Panc1 (cell line): ENCODE measurements at regions not wholly inside any gene's neighbourhood (a gene's known extent, or its start where the extent isn't known, plus 50 kb on each side); places are given as distances from the start of the nearest gene placed in this dataset.

Source experiments
- POLR2AphosphoS5 ChIP-seq: IDR thresholded peaks from 2 replicates; pipeline ENCODE4 v1.6.1; 2012; ENCODE audit warnings: mild to moderate bottlenecking, low read depth, low read length, moderate library complexity
- TF ChIP-seq, protein P1 (sequence below): fragments of 450-650 bp; IDR thresholded peaks from 2 replicates; pipeline ENCODE4 v1.5.1; 2017; ENCODE audit warnings: mild to moderate bottlenecking
- TF ChIP-seq, protein P2 (sequence below), 2 experiments: IDR thresholded peaks; 2 replicates each; pipeline ENCODE4 v1.6.1; 2011 to 2012; ENCODE audit warnings: low read depth in 2 of 2, control low read depth in 1 of 2, low read length in 1 of 2, mild to moderate bottlenecking in 1 of 2, moderate library complexity in 1 of 2; ENCODE audit not compliant: insufficient read depth in 1 of 2

DNA sequence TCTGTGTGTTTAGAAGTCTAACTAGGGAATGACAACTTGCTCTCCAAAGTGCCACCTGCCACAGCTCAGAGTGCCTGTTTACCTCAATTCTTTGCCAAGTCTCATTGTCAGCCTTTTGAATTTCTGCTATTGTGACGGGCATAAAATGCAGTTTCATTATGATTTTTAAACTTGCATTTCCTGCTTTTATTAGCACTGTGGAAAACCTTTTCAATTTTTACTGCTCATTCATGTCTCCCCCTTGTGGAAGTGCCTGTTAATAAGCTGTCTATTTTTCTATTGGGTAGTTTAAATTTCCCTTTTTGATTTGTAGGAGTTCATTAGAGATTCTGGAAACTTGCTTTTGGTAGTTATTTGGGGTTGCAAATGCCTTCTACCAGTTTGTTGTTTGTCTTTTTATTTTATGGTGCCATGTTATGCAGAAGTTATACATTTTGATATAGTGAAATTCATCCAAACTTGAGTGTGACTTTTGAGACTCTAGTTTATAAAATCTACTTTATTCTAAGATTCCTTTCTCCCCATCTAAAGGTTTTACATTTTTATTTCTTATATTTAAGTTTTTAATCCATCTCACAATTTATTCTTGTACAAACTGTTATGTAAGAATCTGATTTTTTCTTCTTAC lies 53.9 kb upstream of the FRMD4B start:
- TF ChIP-seq, protein P1, sequence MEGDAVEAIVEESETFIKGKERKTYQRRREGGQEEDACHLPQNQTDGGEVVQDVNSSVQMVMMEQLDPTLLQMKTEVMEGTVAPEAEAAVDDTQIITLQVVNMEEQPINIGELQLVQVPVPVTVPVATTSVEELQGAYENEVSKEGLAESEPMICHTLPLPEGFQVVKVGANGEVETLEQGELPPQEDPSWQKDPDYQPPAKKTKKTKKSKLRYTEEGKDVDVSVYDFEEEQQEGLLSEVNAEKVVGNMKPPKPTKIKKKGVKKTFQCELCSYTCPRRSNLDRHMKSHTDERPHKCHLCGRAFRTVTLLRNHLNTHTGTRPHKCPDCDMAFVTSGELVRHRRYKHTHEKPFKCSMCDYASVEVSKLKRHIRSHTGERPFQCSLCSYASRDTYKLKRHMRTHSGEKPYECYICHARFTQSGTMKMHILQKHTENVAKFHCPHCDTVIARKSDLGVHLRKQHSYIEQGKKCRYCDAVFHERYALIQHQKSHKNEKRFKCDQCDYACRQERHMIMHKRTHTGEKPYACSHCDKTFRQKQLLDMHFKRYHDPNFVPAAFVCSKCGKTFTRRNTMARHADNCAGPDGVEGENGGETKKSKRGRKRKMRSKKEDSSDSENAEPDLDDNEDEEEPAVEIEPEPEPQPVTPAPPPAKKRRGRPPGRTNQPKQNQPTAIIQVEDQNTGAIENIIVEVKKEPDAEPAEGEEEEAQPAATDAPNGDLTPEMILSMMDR: peak; percentile 61; the same call in 1 of the 2 replicates
- TF ChIP-seq, protein P2, sequence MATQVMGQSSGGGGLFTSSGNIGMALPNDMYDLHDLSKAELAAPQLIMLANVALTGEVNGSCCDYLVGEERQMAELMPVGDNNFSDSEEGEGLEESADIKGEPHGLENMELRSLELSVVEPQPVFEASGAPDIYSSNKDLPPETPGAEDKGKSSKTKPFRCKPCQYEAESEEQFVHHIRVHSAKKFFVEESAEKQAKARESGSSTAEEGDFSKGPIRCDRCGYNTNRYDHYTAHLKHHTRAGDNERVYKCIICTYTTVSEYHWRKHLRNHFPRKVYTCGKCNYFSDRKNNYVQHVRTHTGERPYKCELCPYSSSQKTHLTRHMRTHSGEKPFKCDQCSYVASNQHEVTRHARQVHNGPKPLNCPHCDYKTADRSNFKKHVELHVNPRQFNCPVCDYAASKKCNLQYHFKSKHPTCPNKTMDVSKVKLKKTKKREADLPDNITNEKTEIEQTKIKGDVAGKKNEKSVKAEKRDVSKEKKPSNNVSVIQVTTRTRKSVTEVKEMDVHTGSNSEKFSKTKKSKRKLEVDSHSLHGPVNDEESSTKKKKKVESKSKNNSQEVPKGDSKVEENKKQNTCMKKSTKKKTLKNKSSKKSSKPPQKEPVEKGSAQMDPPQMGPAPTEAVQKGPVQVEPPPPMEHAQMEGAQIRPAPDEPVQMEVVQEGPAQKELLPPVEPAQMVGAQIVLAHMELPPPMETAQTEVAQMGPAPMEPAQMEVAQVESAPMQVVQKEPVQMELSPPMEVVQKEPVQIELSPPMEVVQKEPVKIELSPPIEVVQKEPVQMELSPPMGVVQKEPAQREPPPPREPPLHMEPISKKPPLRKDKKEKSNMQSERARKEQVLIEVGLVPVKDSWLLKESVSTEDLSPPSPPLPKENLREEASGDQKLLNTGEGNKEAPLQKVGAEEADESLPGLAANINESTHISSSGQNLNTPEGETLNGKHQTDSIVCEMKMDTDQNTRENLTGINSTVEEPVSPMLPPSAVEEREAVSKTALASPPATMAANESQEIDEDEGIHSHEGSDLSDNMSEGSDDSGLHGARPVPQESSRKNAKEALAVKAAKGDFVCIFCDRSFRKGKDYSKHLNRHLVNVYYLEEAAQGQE (IDR thresholded peaks at IDR 0.05; ENCODE audit: insufficient read depth in 1 of 2, low read depth in 2 of 2, low read length in 1 of 2): no peak
- TF ChIP-seq POLR2AphosphoS5: no peak
